ENCODE measurements at regions not wholly inside any gene's neighbourhood (a gene's known extent, or its start where the extent isn't known, plus 50 kb on each side); places are given as distances from the start of the nearest gene placed in this dataset.

DNA sequence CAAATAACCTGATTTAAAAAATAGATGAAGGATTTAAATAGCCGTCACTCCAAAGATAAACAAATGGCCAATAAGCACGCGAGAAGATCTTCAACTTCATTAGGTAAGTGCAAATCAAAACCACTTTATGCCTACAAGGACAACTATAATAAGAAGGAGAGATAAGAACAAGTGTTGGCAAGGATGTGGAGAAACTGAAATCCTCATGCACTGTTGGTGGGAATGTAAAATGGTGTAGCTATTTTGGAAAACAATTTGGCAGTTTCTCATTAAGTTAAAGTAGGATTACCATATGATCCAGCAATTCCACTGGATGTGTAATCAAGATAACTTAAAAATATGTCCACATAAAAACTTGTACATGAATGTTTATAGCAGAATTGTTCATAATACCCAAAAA, 64.1 kb downstream of the CXCL12 start:
- TF ChIP-seq, protein P1, sequence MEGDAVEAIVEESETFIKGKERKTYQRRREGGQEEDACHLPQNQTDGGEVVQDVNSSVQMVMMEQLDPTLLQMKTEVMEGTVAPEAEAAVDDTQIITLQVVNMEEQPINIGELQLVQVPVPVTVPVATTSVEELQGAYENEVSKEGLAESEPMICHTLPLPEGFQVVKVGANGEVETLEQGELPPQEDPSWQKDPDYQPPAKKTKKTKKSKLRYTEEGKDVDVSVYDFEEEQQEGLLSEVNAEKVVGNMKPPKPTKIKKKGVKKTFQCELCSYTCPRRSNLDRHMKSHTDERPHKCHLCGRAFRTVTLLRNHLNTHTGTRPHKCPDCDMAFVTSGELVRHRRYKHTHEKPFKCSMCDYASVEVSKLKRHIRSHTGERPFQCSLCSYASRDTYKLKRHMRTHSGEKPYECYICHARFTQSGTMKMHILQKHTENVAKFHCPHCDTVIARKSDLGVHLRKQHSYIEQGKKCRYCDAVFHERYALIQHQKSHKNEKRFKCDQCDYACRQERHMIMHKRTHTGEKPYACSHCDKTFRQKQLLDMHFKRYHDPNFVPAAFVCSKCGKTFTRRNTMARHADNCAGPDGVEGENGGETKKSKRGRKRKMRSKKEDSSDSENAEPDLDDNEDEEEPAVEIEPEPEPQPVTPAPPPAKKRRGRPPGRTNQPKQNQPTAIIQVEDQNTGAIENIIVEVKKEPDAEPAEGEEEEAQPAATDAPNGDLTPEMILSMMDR (conservative IDR thresholded peaks at IDR 0.05; ENCODE audit: low read length): no peak
- no peak for TF ChIP-seq EZH2phosphoT487 (IDR thresholded peaks at IDR 0.05; ENCODE audit: borderline replicate concordance)
